Right ventricle myocardium superior (tissue), 1 donor: ENCODE measurements at regions not wholly inside any gene's neighbourhood (a gene's known extent, or its start where the extent isn't known, plus 50 kb on each side); places are given as distances from the start of the nearest gene placed in this dataset.

Experiments used
- ATAC-seq: fragments of 200-7000 bp; cut with Tn5 transposase; one replicate; pipeline ENCODE4 v1.9.1; 2020; ENCODE audit warnings: mild to moderate bottlenecking; ENCODE audit not compliant: poor library complexity
- DNase-seq: peaks from one replicate; pipeline ENCODE4 v3.0.0-alpha.2; 2020
- intact Hi-C: fragments of 100-400 bp; cut with DNase I; formaldehyde crosslinking; loops from one replicate; pipeline ENCODE4 v1.11.2; 2022
- donor health status: DM: no; HTN: yes; CAD: no; lungs with severe emphysema.

- DNase-seq (peak; percentile 24), ATAC-seq (no peak)
- intact Hi-C loops = no loop called here
These were observed 75.6 kb upstream of the BCL11B start for GRCh38 chr14:99347561-99347960.

GRCh38 chr14:99346470-99347080 is 74.6 kb upstream of the BCL11B start:
- DNase-seq (peak; percentile 25), ATAC-seq (no peak)
- intact Hi-C loops = no loop called here

GRCh38 chr14:99345472-99345871 is 73.5 kb upstream of the BCL11B start:
- intact Hi-C loops = no loop called here
- ATAC-seq = no peak
- no peak for DNase-seq

- ATAC-seq = no peak
- intact Hi-C loops = no loop called here
- DNase-seq = no peak
These were observed 72.2 kb upstream of the BCL11B start for GRCh38 chr14:99344051-99344758.

- intact Hi-C loops = no loop called here
- ATAC-seq (no peak), DNase-seq (no peak)
These were observed 70.9 kb upstream of the BCL11B start for GRCh38 chr14:99342906-99343305.

- no peak for DNase-seq
- intact Hi-C loops = no loop called here
These were observed 70.2 kb upstream of the BCL11B start for GRCh38 chr14:99342204-99342603.

GRCh38 chr14:99339551-99339950 is 67.6 kb upstream of the BCL11B start:
- ATAC-seq (no peak), DNase-seq (no peak)
- intact Hi-C loops = no loop called here

More at GRCh38 chr14:99342204-99342603, 70.2 kb upstream of the BCL11B start:
- ATAC-seq = no peak

GRCh38 chr14:99338313-99338712 is 66.3 kb upstream of the BCL11B start:
- intact Hi-C loops = no loop called here
- ATAC-seq = no peak
- no peak for DNase-seq

- ATAC-seq (peak; percentile 87), DNase-seq (no peak)
- intact Hi-C loops = no loop called here
These were observed 62.0 kb upstream of the BCL11B start for GRCh38 chr14:99333841-99334635.

GRCh38 chr14:99333214-99333613 is 61.2 kb upstream of the BCL11B start:
- ATAC-seq (no peak), DNase-seq (no peak)
- intact Hi-C loops = no loop called here

- intact Hi-C loops = no loop called here
- ATAC-seq = no peak
- DNase-seq = no peak
These were observed 59.8 kb upstream of the BCL11B start for GRCh38 chr14:99331811-99332210.

GRCh38 chr14:99330316-99331240 is 58.6 kb upstream of the BCL11B start:
- intact Hi-C loops = no loop called here
- DNase-seq (no peak), ATAC-seq (no peak)

GRCh38 chr14:99329711-99330315 is 57.8 kb upstream of the BCL11B start:
- no peak for DNase-seq
- intact Hi-C loops = no loop called here
- ATAC-seq = no peak

GRCh38 chr14:99327458-99328250 is 55.7 kb upstream of the BCL11B start:
- no peak for DNase-seq
- ATAC-seq = peak; percentile 49
- intact Hi-C loops = no loop called here

- no peak for DNase-seq
- intact Hi-C loops = no loop called here
- no peak for ATAC-seq
These were observed 55.1 kb upstream of the BCL11B start for GRCh38 chr14:99327050-99327449.

- DNase-seq = no peak
- ATAC-seq = no peak
- intact Hi-C loops = no loop called here
These were observed 54.2 kb upstream of the BCL11B start for GRCh38 chr14:99326041-99326710.

GRCh38 chr14:99325591-99325990 is 53.6 kb upstream of the BCL11B start:
- DNase-seq (no peak), ATAC-seq (no peak)
- intact Hi-C loops = no loop called here
